Stromal cell of bone marrow (primary cell): ENCODE measurements at regions not wholly inside any gene's neighbourhood (a gene's known extent, or its start where the extent isn't known, plus 50 kb on each side); places are given as distances from the start of the nearest gene placed in this dataset.
"Not testable (repeated sequence)": the region's sequence is repeated elsewhere in the genome, so short reads cannot be mapped to it uniquely, and the experiment has no call there.

Source experiments
- DNase-seq: peaks from one replicate; pipeline ENCODE4 v3.0.0-alpha.2; 2012; ENCODE audit warnings: low read depth

- DNase-seq, result not testable (repeated sequence)
These were observed 52.2 kb upstream of the PAPSS1 start for GRCh38 chr4:107772269-107772668.

GRCh38 chr4:107774681-107775080 lies 50.1 kb upstream of the SGMS2 start:
- peak; percentile 13 for DNase-seq
